K562 (cell line): ENCODE measurements at regions not wholly inside any gene's neighbourhood (a gene's known extent, or its start where the extent isn't known, plus 50 kb on each side); places are given as distances from the start of the nearest gene placed in this dataset.

ENCODE experiments used
- ATAC-seq: fragments of 200-7000 bp; cut with Tn5 transposase; 3 replicates; pipeline ENCODE4 v1.9.1; 2020; ENCODE audit warnings: moderate library complexity
- BruUV-seq: library from RNA; stranded (reverse); fragments of 400-500 nt; replicated peaks from 2 replicates; lab custom pipeline; 2021; lab: Mats Ljungman, UMichigan
- CTCF ChIA-PET: fragments of 300-600 bp; formaldehyde crosslinking; extraction: SDS; loops from one replicate; lab custom pipeline; 2021; ENCODE audit warnings: low intra/inter-chr PET ratio; lab: Yijun Ruan, JAX
- POLR2A ChIA-PET: fragments of 300-600, 350-650 bp; sonication (Branson Sonifier 250); formaldehyde crosslinking; extraction: SDS; loops from one replicate; lab custom pipeline; 2021; ENCODE audit warnings: antibody characterized with exemption, inconsistent platforms; lab: Yijun Ruan, JAX
- DNase-seq, 4 experiments: peaks; one replicate each; pipeline versions ENCODE4 v3.0.0 to v3.0.0-alpha.2; 2011 to 2018; ENCODE audit warnings: low spot score in 3 of 4, mixed read lengths in 3 of 4; ENCODE audit errors: extremely low read depth in 1 of 4
- FAIRE-seq: peaks from 2 replicates; lab custom pipeline; 2011; peaks lifted over from hg19 to GRCh38; lab: Jason Lieb, UNC
- H2AFZ ChIP-seq: 2 replicates; pipeline ENCODE4 v1.6.0; 2011; ENCODE audit warnings: low read depth, low read length, control low read depth, inconsistent platforms
- H3K27ac ChIP-seq: fragments of 200-600 bp; 3 replicates; pipeline ENCODE4 v1.8.0; 2011; ENCODE audit warnings: low read depth, mild to moderate bottlenecking, control low read depth, inconsistent platforms, low read length, moderate library complexity, mixed read lengths; ENCODE audit errors: extremely low read depth
- H3K27me3 ChIP-seq, 2 experiments: fragments of 300-600 bp in 1 of 2; 2 replicates in 1 of 2; 3 replicates in 1 of 2; pipeline versions ENCODE4 v1.6.0 to v1.8.0; 2011; ENCODE audit warnings: inconsistent platforms in 2 of 2, low read length in 2 of 2, mild to moderate bottlenecking in 1 of 2, mixed read lengths in 1 of 2, moderate library complexity in 1 of 2; ENCODE audit not compliant: control insufficient read depth in 2 of 2, insufficient read depth in 2 of 2
- H3K36me3 ChIP-seq: fragments of 300-600 bp; 3 replicates; pipeline ENCODE4 v1.8.0; 2011; ENCODE audit warnings: mild to moderate bottlenecking, low read length, inconsistent platforms; ENCODE audit not compliant: control insufficient read depth, insufficient read depth
- H3K4me1 ChIP-seq, 2 experiments: fragments of 200-600 bp in 1 of 2; replicated peaks in 1 of 2; 2 replicates in 1 of 2; 3 replicates in 1 of 2; pipeline versions ENCODE4 v1.5.1 to v1.8.0; 2011; ENCODE audit warnings: inconsistent platforms in 2 of 2, low read length in 2 of 2, mild to moderate bottlenecking in 1 of 2, mixed read lengths in 1 of 2, moderate library complexity in 1 of 2; ENCODE audit not compliant: control insufficient read depth in 2 of 2, insufficient read depth in 2 of 2
- H3K4me2 ChIP-seq: 2 replicates; pipeline ENCODE4 v1.6.1; 2011; ENCODE audit warnings: low read length, control low read depth, inconsistent platforms, mixed read lengths; ENCODE audit not compliant: insufficient read depth
- H3K4me3 ChIP-seq: fragments of 200-600 bp; sonication (generic), shearing (Covaris generic); 2 replicates; pipeline ENCODE4 v1.5.1; 2016; ENCODE audit warnings: control low read depth, inconsistent platforms
- H3K79me2 ChIP-seq: fragments of 200-600 bp; 3 replicates; pipeline ENCODE4 v1.8.0; 2011; ENCODE audit warnings: low read length, inconsistent platforms; ENCODE audit not compliant: control insufficient read depth, insufficient read depth
- H3K9ac ChIP-seq, 2 experiments: 2 replicates each; pipeline versions ENCODE4 v1.6.0 to v1.6.1; 2011; ENCODE audit warnings: low read depth in 2 of 2, low read length in 2 of 2, control low read depth in 1 of 2, inconsistent platforms in 1 of 2, mild to moderate bottlenecking in 1 of 2, mixed read lengths in 1 of 2; ENCODE audit not compliant: insufficient read depth in 1 of 2
- H3K9me1 ChIP-seq: one replicate; pipeline ENCODE4 v1.6.0; 2011; ENCODE audit warnings: inconsistent platforms, mild to moderate bottlenecking, low read length, moderate library complexity; ENCODE audit not compliant: control insufficient read depth, insufficient read depth
- H3K9me3 ChIP-seq: replicated peaks from 2 replicates; pipeline ENCODE4 v1.5.1; 2011; ENCODE audit warnings: low read depth, low read length, inconsistent platforms; ENCODE audit not compliant: control insufficient read depth, insufficient read depth
- H4K20me1 ChIP-seq: replicated peaks from 2 replicates; pipeline ENCODE4 v1.6.1; 2011; ENCODE audit warnings: low read length, inconsistent platforms, mixed read lengths; ENCODE audit not compliant: control insufficient read depth, insufficient read depth
- CTBP1 ChIP-seq: fragments of 450-650 bp; IDR thresholded peaks from 2 replicates; pipeline ENCODE4 v1.6.1; 2016; ENCODE audit warnings: borderline replicate concordance
- DDX20 ChIP-seq: fragments of 450-650 bp; IDR thresholded peaks from 2 replicates; pipeline ENCODE4 v1.6.1; 2016; ENCODE audit warnings: missing genetic modification characterization, low read depth, mild to moderate bottlenecking, missing compliant biosample characterization, moderate library complexity
- ESRRB ChIP-seq: fragments of 250-450 bp; sonication (Bioruptor Pico); IDR thresholded peaks from 2 replicates; pipeline ENCODE4 v1.5.0; 2020; ENCODE audit warnings: mild to moderate bottlenecking, moderate library complexity, borderline replicate concordance
- MTA1 ChIP-seq: fragments of 450-650 bp; IDR thresholded peaks from 2 replicates; pipeline ENCODE4 v1.6.1; 2017; ENCODE audit warnings: borderline replicate concordance
- MTA3 ChIP-seq: fragments of 450-650 bp; formaldehyde crosslinking; IDR thresholded peaks from 2 replicates; pipeline ENCODE4 v1.6.1; 2017; ENCODE audit warnings: mild to moderate bottlenecking, borderline replicate concordance
- NFE2L1 ChIP-seq: fragments of 450-650 bp; IDR thresholded peaks from 2 replicates; pipeline ENCODE4 v1.6.1; 2016; ENCODE audit warnings: missing genetic modification characterization, low read depth, mild to moderate bottlenecking, missing compliant biosample characterization, moderate library complexity, borderline replicate concordance
- POLR3G ChIP-seq: IDR thresholded peaks from 2 replicates; pipeline ENCODE4 v1.6.1; 2011; ENCODE audit not compliant: insufficient read length, insufficient replicate concordance; ENCODE audit errors: extremely low read depth
- PRDM10 ChIP-seq: fragments of 450-650 bp; IDR thresholded peaks from 2 replicates; pipeline ENCODE4 v1.6.1; 2018; ENCODE audit not compliant: partially characterized antibody
- SAFB2 ChIP-seq: fragments of 200-400 bp; formaldehyde crosslinking; IDR thresholded peaks from 2 replicates; pipeline ENCODE4 v1.6.1; 2018; ENCODE audit warnings: borderline replicate concordance, low read length, low read depth, moderate library complexity; ENCODE audit not compliant: severe bottlenecking
- SLC30A9 ChIP-seq: fragments of 250-450 bp; sonication (Bioruptor Pico); IDR thresholded peaks from 2 replicates; pipeline ENCODE4 v1.8.0; 2022; ENCODE audit warnings: mild to moderate bottlenecking, moderate library complexity
- SREBF2 ChIP-seq: sonication (generic); formaldehyde crosslinking; IDR thresholded peaks from 2 replicates; pipeline ENCODE4 v1.4.0; 2020; ENCODE audit warnings: mild to moderate bottlenecking, missing genetic modification reagents
- TARDBP ChIP-seq: fragments of 450-650 bp; IDR thresholded peaks from 2 replicates; pipeline ENCODE4 v1.6.1; 2016
- TOE1 ChIP-seq, 2 experiments: fragments of 450-650 bp in 1 of 2; sonication (generic) in 1 of 2; formaldehyde crosslinking in 1 of 2; IDR thresholded peaks; 2 replicates each; pipeline versions ENCODE4 v1.7.1 to v1.8.0; 2016 to 2022; ENCODE audit warnings: borderline replicate concordance in 2 of 2, mild to moderate bottlenecking in 2 of 2, antibody characterized with exemption in 1 of 2, inconsistent platforms in 1 of 2, low read depth in 1 of 2, missing genetic modification reagents in 1 of 2, moderate library complexity in 1 of 2
- ZBTB7A ChIP-seq: IDR thresholded peaks from 2 replicates; pipeline ENCODE4 v1.6.1; 2011; ENCODE audit warnings: low read depth, mild to moderate bottlenecking, low read length, moderate library complexity, borderline replicate concordance; ENCODE audit not compliant: control insufficient read depth
- ZNF239 ChIP-seq: fragments of 250-450 bp; sonication (Bioruptor Pico); IDR thresholded peaks from 2 replicates; pipeline ENCODE4 v1.4.0; 2020; ENCODE audit warnings: mild to moderate bottlenecking
- ZNF830 ChIP-seq: fragments of 250-450 bp; sonication (Bioruptor Pico); IDR thresholded peaks from 2 replicates; pipeline ENCODE4 v1.5.0; 2021; ENCODE audit warnings: mild to moderate bottlenecking
- ZSCAN32 ChIP-seq: fragments of 450-650 bp; formaldehyde crosslinking; IDR thresholded peaks from 2 replicates; pipeline ENCODE4 v1.4.0; 2020; ENCODE audit warnings: mild to moderate bottlenecking, moderate library complexity
- WGBS: fragments of 100-300 bp; shearing (Covaris generic); methylation state at CpG from one replicate; pipeline ENCODE4 v1.1.6; 2016; ENCODE audit warnings: low coverage, mixed read lengths; ENCODE audit not compliant: insufficient coverage; ENCODE audit errors: missing lambda C conversion rate; 5-methylcytosine and 5-hydroxymethylcytosine counted together
- in situ Hi-C: fragments of 300-500 bp; cut with MboI; formaldehyde crosslinking; loops from 4 replicates; pipeline ENCODE4 v1.15.0; 2018; ENCODE audit warnings: inconsistent platforms, mixed read lengths
- intact Hi-C: fragments of 100-400 bp; cut with micrococcal nuclease; formaldehyde crosslinking; loops from 2 replicates; pipeline ENCODE4 v1.14.2; 2022
- TF ChIP-seq, protein P1 (sequence below), 2 experiments: fragments of 450-650 bp in 1 of 2; sonication (generic) in 1 of 2; formaldehyde crosslinking; conservative IDR thresholded peaks; 2 replicates each; pipeline versions ENCODE4 v1.4.0 to v1.8.1; 2020 to 2022; ENCODE audit warnings: mild to moderate bottlenecking in 1 of 2, missing genetic modification reagents in 1 of 2

DNA sequence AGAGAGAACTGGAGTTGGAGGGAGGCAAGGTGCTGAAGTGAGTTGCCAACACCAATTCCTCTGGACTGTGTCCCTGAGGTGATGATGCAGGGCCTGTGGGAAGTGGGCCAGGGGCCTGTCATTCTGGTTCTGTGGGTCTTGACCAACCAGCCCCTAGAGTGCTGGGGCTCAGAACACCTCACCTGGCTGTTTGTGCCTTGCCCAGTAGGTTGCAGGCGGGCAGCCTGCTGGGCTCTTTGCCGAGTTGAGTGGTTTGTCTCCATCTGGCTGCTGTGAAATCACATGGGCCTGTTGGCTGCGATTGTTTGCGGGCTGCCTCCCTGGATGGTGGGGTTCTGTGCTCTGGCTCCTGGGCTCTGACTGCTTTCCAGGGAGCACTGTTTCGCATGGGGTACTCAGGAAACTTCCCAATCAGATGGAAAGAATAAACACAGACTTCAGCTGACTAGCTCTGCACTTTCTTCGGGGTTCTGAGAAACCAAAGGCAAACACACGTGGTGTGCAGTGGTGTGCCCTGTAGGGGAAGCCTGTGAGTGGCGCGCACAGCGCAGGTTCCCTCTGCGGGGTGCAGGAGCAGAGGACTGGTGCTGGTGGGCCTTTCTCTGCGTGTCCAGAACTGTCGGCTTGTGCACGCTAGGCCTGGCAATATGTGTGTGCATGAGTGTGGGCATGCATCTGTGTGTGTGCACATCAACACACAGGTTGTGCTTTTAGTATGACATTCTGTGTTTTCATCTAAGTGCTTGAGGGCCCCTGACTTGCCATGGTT lies 95.1 kb downstream of the RHOU start:
- intact Hi-C loops (no loop called here), in situ Hi-C loops (no loop called here)
- Histone ChIP-seq H3K4me2 (no peak overlapping the region), H3K9me1 (no peaks in the 10 kb centered on the region), H4K20me1 (no peaks in the 10 kb centered on the region), H3K4me3 (no peak overlapping the region), H2AFZ (no peak overlapping the region), H3K9me3 (no peaks in the 10 kb centered on the region), H3K9ac (no peak overlapping the region), H3K27me3 (peaks cover 7 to 26% of the 10 kb centered on the region in 2 experiments; a peak in 3 of 5 replicates), H3K27ac (no peak overlapping the region), H3K36me3 (no peaks in the 10 kb centered on the region), H3K79me2 (no peaks in the 10 kb centered on the region), H3K4me1 (no peaks in the 10 kb centered on the region)
- DNase-seq (no peak), ATAC-seq (no peak; the same call in 2 of the 3 replicates), FAIRE-seq (no peak)
- under 1% methylated on average over 14 of the region's 14 CpGs for WGBS
- POLR2A ChIA-PET = interaction anchor here (1.0 kb wide), 1 partner anchor 11 kb away, joined by 4 read pairs; no protein-coding TSS in a partner anchor
- CTCF ChIA-PET = interaction anchor here (0.6 kb wide), 1 partner anchor 10 kb away, joined by 3 read pairs; no protein-coding TSS in a partner anchor
- BruUV-seq = no TSS peak
- TF ChIP-seq ESRRB (CRISPR knock-in tag) (no peak), POLR3G (no peak), TOE1 (IDR thresholded peaks at IDR 0.05; ENCODE audit: borderline replicate concordance) (no peak), TOE1 (CRISPR knock-in tag; IDR thresholded peaks at IDR 0.05; ENCODE audit: borderline replicate concordance, low read depth) (no peak), NFE2L1 (tag) (no peak), SLC30A9 (CRISPR knock-in tag) (no peak), ZBTB7A (no peak), MTA3 (no peak), DDX20 (tag) (no peak), PRDM10 (no peak), TARDBP (no peak), SAFB2 (no peak), MTA1 (no peak), SREBF2 (CRISPR knock-in tag) (no peak), CTBP1 (no peak), ZNF830 (CRISPR knock-in tag) (no peak), ZSCAN32 (CRISPR knock-in tag) (no peak), ZNF239 (CRISPR knock-in tag) (no peak)
- TF ChIP-seq, protein P1, sequence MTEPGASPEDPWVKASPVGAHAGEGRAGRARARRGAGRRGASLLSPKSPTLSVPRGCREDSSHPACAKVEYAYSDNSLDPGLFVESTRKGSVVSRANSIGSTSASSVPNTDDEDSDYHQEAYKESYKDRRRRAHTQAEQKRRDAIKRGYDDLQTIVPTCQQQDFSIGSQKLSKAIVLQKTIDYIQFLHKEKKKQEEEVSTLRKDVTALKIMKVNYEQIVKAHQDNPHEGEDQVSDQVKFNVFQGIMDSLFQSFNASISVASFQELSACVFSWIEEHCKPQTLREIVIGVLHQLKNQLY (CRISPR knock-in tag; conservative IDR thresholded peaks at IDR 0.05) = no peak
